AG09319 (cell line): ENCODE measurements at regions not wholly inside any gene's neighbourhood (a gene's known extent, or its start where the extent isn't known, plus 50 kb on each side); places are given as distances from the start of the nearest gene placed in this dataset.
A peak's percentile ranks its signal among the peaks of the same experiment; 100 is the strongest.
"Not testable (repeated sequence)": the region's sequence is repeated elsewhere in the genome, so short reads cannot be mapped to it uniquely, and the experiment has no call there.

Source experiments
- DNase-seq: peaks from one replicate; pipeline ENCODE4 v3.0.0-alpha.2; 2010; ENCODE audit warnings: low read depth; ENCODE audit errors: extremely low read depth
- CTCF ChIP-seq: IDR thresholded peaks from 2 replicates; pipeline ENCODE4 v1.5.1; 2011; ENCODE audit warnings: low read depth, mild to moderate bottlenecking, inconsistent platforms, low read length, moderate library complexity

- no peak for DNase-seq
- no peak for TF ChIP-seq CTCF
These were observed 83.2 kb upstream of the SSBP2 start for GRCh38 chr5:81834021-81834660.

GRCh38 chr5:81830596-81830995 lies 79.7 kb upstream of the SSBP2 start:
- no peak for TF ChIP-seq CTCF
- no peak for DNase-seq

GRCh38 chr5:81829242-81829641 lies 78.3 kb upstream of the SSBP2 start:
- no peak for DNase-seq
- TF ChIP-seq CTCF: no peak

- no peak for DNase-seq
These were observed 76.6 kb upstream of the SSBP2 start for GRCh38 chr5:81827500-81827899.

GRCh38 chr5:81826128-81826527 lies 75.2 kb upstream of the SSBP2 start:
- DNase-seq: no peak
- no peak for TF ChIP-seq CTCF

More at GRCh38 chr5:81827500-81827899, 76.6 kb upstream of the SSBP2 start:
- no peak for TF ChIP-seq CTCF

GRCh38 chr5:81825237-81825636 lies 74.3 kb upstream of the SSBP2 start:
- TF ChIP-seq CTCF: no peak
- peak; percentile 7 for DNase-seq

GRCh38 chr5:81823736-81824135 lies 72.8 kb upstream of the SSBP2 start:
- DNase-seq: not testable (repeated sequence)

- TF ChIP-seq CTCF: no peak
- DNase-seq: no peak
These were observed 70.0 kb upstream of the SSBP2 start for GRCh38 chr5:81820863-81821262.
